ENCODE measurements at regions not wholly inside any gene's neighbourhood (a gene's known extent, or its start where the extent isn't known, plus 50 kb on each side); places are given as distances from the start of the nearest gene placed in this dataset.

GRCh38 chr3:66754613-66755012 is 243.5 kb upstream of the KBTBD8 start:
- no peak for FAIRE-seq
- SMC1A ChIA-PET (ENCODE audit: uncharacterized antibody, unreplicated experiment) = no interaction called here
- no TSS peak for BruUV-seq (replicated peaks)

GRCh38 chr3:66755924-66756323 is 242.2 kb upstream of the KBTBD8 start:
- H3K27ac ChIP-seq (ENCODE audit: control insufficient read depth, insufficient read depth) = no peak overlapping the region
- no peaks in the 10 kb centered on the region for H3K27me3 ChIP-seq (replicated peaks in 1 of 2; ENCODE audit: control insufficient read depth in 2 of 2, insufficient read depth in 2 of 2, low read length in 1 of 2)
- intact Hi-C loops (cut with micrococcal nuclease; ENCODE audit: unreplicated experiment) (no loop called here), in situ Hi-C loops (cut with MboI) (no loop called here)
- H3K9me3 ChIP-seq (replicated peaks; ENCODE audit: control insufficient read depth, insufficient read depth, low read length) = no peaks in the 10 kb centered on the region
- BruUV-seq (replicated peaks) = no TSS peak
- no peaks in the 10 kb centered on the region for H4K20me1 ChIP-seq (ENCODE audit: control insufficient read depth, insufficient read depth)
- SMC1A ChIA-PET (ENCODE audit: uncharacterized antibody, unreplicated experiment) = no interaction called here
- no peaks in the 10 kb centered on the region for H3K4me1 ChIP-seq (ENCODE audit: control insufficient read depth, insufficient read depth, low read length)
- WGBS (ENCODE audit: insufficient coverage, insufficient replicate concordance, low lambda C conversion rate, missing lambda C conversion rate) = 14% methylated on average over 6 of the region's 6 CpGs
- ATAC-seq (no peak), DNase-seq (ENCODE audit: low read depth, low spot score) (no peak), FAIRE-seq (no peak)
- RAD21 ChIA-PET (ENCODE audit: unreplicated experiment) = no interaction called here
- CTCF ChIA-PET = no interaction called here
- H3K36me3 ChIP-seq (ENCODE audit: control insufficient read depth in 2 of 2, insufficient read depth in 2 of 2, low read length in 1 of 2) = no peaks in the 10 kb centered on the region
- no peaks in the 10 kb centered on the region for H3K79me2 ChIP-seq (ENCODE audit: control insufficient read depth, insufficient read depth, low read length)
- no peak overlapping the region for H3K9ac ChIP-seq (ENCODE audit: control insufficient read depth, insufficient read depth, low read length)
- H3K4me3 ChIP-seq = no peak overlapping the region
- no peak overlapping the region for H2AFZ ChIP-seq (ENCODE audit: control insufficient read depth, low read depth, low read length)
- POLR2A ChIA-PET = no interaction called here
- no peak overlapping the region for H3K4me2 ChIP-seq (ENCODE audit: control insufficient read depth, insufficient read depth)
- TF ChIP-seq RUNX3 (IDR thresholded peaks at IDR 0.05; ENCODE audit: low read length) (no peak), HDGF (IDR thresholded peaks at IDR 0.05) (no peak), CHD1 (IDR thresholded peaks at IDR 0.05; ENCODE audit: low read depth, low read length) (no peak), MYB (IDR thresholded peaks at IDR 0.05; ENCODE audit: borderline replicate concordance, low read depth, low read length) (no peak), USF2 (IDR thresholded peaks at IDR 0.05; ENCODE audit: borderline replicate concordance, low read depth, low read length) (no peak), ZZZ3 (IDR thresholded peaks at IDR 0.05; ENCODE audit: control insufficient read depth, insufficient read length, low read depth) (no peak), STAT3 (IDR thresholded peaks at IDR 0.05; ENCODE audit: low read depth, low read length) (no peak), PAX8 (IDR thresholded peaks at IDR 0.05) (no peak), IRF5 (IDR thresholded peaks at IDR 0.05; ENCODE audit: borderline replicate concordance) (no peak), POU2F2 (IDR thresholded peaks at IDR 0.05; ENCODE audit: borderline replicate concordance, low read depth, low read length) (no peak), NR2C1 (IDR thresholded peaks at IDR 0.05) (no peak), SMC3 (IDR thresholded peaks at IDR 0.05; ENCODE audit: borderline replicate concordance, low read length) (no peak), SIX5 (IDR thresholded peaks at IDR 0.05; ENCODE audit: low read depth, low read length, severe bottlenecking) (no peak), GATAD2B (conservative IDR thresholded peaks at IDR 0.05; ENCODE audit: low read depth) (no peak)

More at GRCh38 chr3:66754613-66755012, 243.5 kb upstream of the KBTBD8 start:
- Histone ChIP-seq H3K36me3 (ENCODE audit: control insufficient read depth in 2 of 2, insufficient read depth in 2 of 2, low read length in 1 of 2) (no peaks in the 10 kb centered on the region), H3K9ac (ENCODE audit: control insufficient read depth, insufficient read depth, low read length) (no peak overlapping the region), H2AFZ (ENCODE audit: control insufficient read depth, low read depth, low read length) (no peak overlapping the region), H3K4me1 (ENCODE audit: control insufficient read depth, insufficient read depth, low read length) (no peaks in the 10 kb centered on the region), H3K27me3 (replicated peaks in 1 of 2; ENCODE audit: control insufficient read depth in 2 of 2, insufficient read depth in 2 of 2, low read length in 1 of 2) (no peaks in the 10 kb centered on the region), H4K20me1 (ENCODE audit: control insufficient read depth, insufficient read depth) (no peaks in the 10 kb centered on the region), H3K4me3 (no peak overlapping the region), H3K4me2 (ENCODE audit: control insufficient read depth, insufficient read depth) (no peak overlapping the region), H3K27ac (ENCODE audit: control insufficient read depth, insufficient read depth) (no peak overlapping the region), H3K79me2 (ENCODE audit: control insufficient read depth, insufficient read depth, low read length) (no peaks in the 10 kb centered on the region), H3K9me3 (replicated peaks; ENCODE audit: control insufficient read depth, insufficient read depth, low read length) (no peaks in the 10 kb centered on the region)
- ChIA-PET CTCF (interaction anchor here (1.0 kb wide), 1 partner anchor 8 kb away, joined by 3 read pairs; no protein-coding TSS in a partner anchor), POLR2A (no interaction called here), RAD21 (ENCODE audit: unreplicated experiment) (no interaction called here)
- intact Hi-C loops (cut with micrococcal nuclease; ENCODE audit: unreplicated experiment) = no loop called here
- no peak for DNase-seq (ENCODE audit: low read depth, low spot score)
- WGBS (ENCODE audit: insufficient coverage, insufficient replicate concordance, low lambda C conversion rate, missing lambda C conversion rate) = 28% methylated on average over 7 of the region's 7 CpGs
- in situ Hi-C loops (cut with MboI) = no loop called here
- ATAC-seq = no peak
- TF ChIP-seq EP300 (IDR thresholded peaks at IDR 0.05; ENCODE audit: borderline replicate concordance in 1 of 2, control insufficient read depth in 1 of 2, low read depth in 2 of 2, low read length in 2 of 2) = no peak
- no peak for TF ChIP-seq PAX8 (IDR thresholded peaks at IDR 0.05)
- TF ChIP-seq KLF5 (IDR thresholded peaks at IDR 0.05; ENCODE audit: partially characterized antibody) = no peak
- TF ChIP-seq NR2C1 (IDR thresholded peaks at IDR 0.05) = no peak
- no peak for TF ChIP-seq ZNF217 (IDR thresholded peaks at IDR 0.05)
- no peak for TF ChIP-seq BHLHE40 (IDR thresholded peaks at IDR 0.05; ENCODE audit: borderline replicate concordance in 1 of 2, low read depth in 2 of 2, low read length in 1 of 2)
- TF ChIP-seq SIX5 (IDR thresholded peaks at IDR 0.05; ENCODE audit: low read depth, low read length, severe bottlenecking) = no peak
- TF ChIP-seq SMAD1 (IDR thresholded peaks at IDR 0.05; ENCODE audit: low read depth, partially characterized antibody) = no peak
- TF ChIP-seq ATF7 (IDR thresholded peaks at IDR 0.05; ENCODE audit: low read depth) = no peak
- no peak for TF ChIP-seq IKZF1 (conservative IDR thresholded peaks at IDR 0.05)
- no peak for TF ChIP-seq RFX5 (IDR thresholded peaks at IDR 0.05; ENCODE audit: low read depth, low read length)

Data from GM12878 (cell line).